K562 (cell line): ENCODE measurements at regions not wholly inside any gene's neighbourhood (a gene's known extent, or its start where the extent isn't known, plus 50 kb on each side); places are given as distances from the start of the nearest gene placed in this dataset.

Experiments used
- BCLAF1 ChIP-seq, 2 experiments: fragments of 450-650 bp in 1 of 2; IDR thresholded peaks; 2 replicates each; pipeline ENCODE4 v1.6.1; 2011 to 2017; ENCODE audit warnings: low read depth in 2 of 2, antibody characterized with exemption in 1 of 2, borderline replicate concordance in 1 of 2, low read length in 1 of 2, mild to moderate bottlenecking in 1 of 2, mixed read lengths in 1 of 2; ENCODE audit not compliant: control insufficient read depth in 1 of 2
- CEBPG ChIP-seq, 3 experiments: fragments of 200-800 bp in 1 of 3; sonication (Bioruptor generic) in 1 of 3; sonication (generic) in 1 of 3; formaldehyde crosslinking in 1 of 3; IDR thresholded peaks in 2 of 3; conservative IDR thresholded peaks in 1 of 3; 2 replicates each; pipeline versions ENCODE4 v1.6.1 to v1.8.0; 2016 to 2022; ENCODE audit warnings: missing compliant biosample characterization in 2 of 3, missing genetic modification characterization in 2 of 3, mild to moderate bottlenecking in 1 of 3, missing genetic modification reagents in 1 of 3
- CHD4 ChIP-seq: fragments of 200-600 bp; sonication (generic); IDR thresholded peaks from 3 replicates; pipeline ENCODE4 v1.6.1; 2012; ENCODE audit warnings: low read depth, mild to moderate bottlenecking, mixed read lengths, low read length, inconsistent platforms; ENCODE audit not compliant: insufficient read depth, insufficient replicate concordance, poor library complexity, severe bottlenecking
- CTCF ChIP-seq, 3 experiments: IDR thresholded peaks in 2 of 3; conservative IDR thresholded peaks in 1 of 3; 2 replicates each; pipeline ENCODE4 v1.5.1; 2011 to 2012; ENCODE audit warnings: low read length in 3 of 3, mild to moderate bottlenecking in 3 of 3, control low read depth in 2 of 3, improper control_type of control experiment in 1 of 3, inconsistent platforms in 1 of 3, low read depth in 1 of 3, mixed read lengths in 1 of 3, moderate library complexity in 1 of 3; ENCODE audit not compliant: insufficient read depth in 2 of 3
- JUN ChIP-seq, 2 experiments: sonication (generic) in 1 of 2; formaldehyde crosslinking in 1 of 2; IDR thresholded peaks; 2 replicates each; pipeline versions ENCODE4 v1.6.1 to v1.8.0; 2012 to 2022; ENCODE audit warnings: borderline replicate concordance in 2 of 2, mild to moderate bottlenecking in 2 of 2, improper control_type of control experiment in 1 of 2, low read depth in 1 of 2, low read length in 1 of 2, missing genetic modification reagents in 1 of 2
- MTA2 ChIP-seq: fragments of 450-650 bp; IDR thresholded peaks from 2 replicates; pipeline ENCODE4 v1.6.1; 2016; ENCODE audit warnings: low read depth
- ZFPM2 ChIP-seq: fragments of 250-450 bp; sonication (Bioruptor Pico); IDR thresholded peaks from 2 replicates; pipeline ENCODE4 v1.5.1; 2022; ENCODE audit warnings: mild to moderate bottlenecking
- ZNF253 ChIP-seq: fragments of 250-450 bp; sonication (Bioruptor Pico); conservative IDR thresholded peaks from 2 replicates; pipeline ENCODE4 v1.6.1; 2021; ENCODE audit warnings: mild to moderate bottlenecking
- ZNF277 ChIP-seq: fragments of 250-450 bp; sonication (Bioruptor Pico); IDR thresholded peaks from 2 replicates; pipeline ENCODE4 v1.8.0; 2022; ENCODE audit warnings: inconsistent platforms, mild to moderate bottlenecking, moderate library complexity, borderline replicate concordance

- TF ChIP-seq CHD4 (no peak), ZNF277 (CRISPR knock-in tag) (no peak), ZFPM2 (no peak), JUN (IDR thresholded peaks at IDR 0.05; ENCODE audit: borderline replicate concordance, low read depth, low read length) (no peak), JUN (CRISPR knock-in tag; IDR thresholded peaks at IDR 0.05; ENCODE audit: borderline replicate concordance) (no peak), CEBPG (CRISPR knock-in tag; IDR thresholded peaks at IDR 0.05) (no peak), CEBPG (tag; conservative IDR thresholded peaks at IDR 0.05 in 1 of 2, IDR thresholded peaks at IDR 0.05 in 1 of 2) (no peak), ZNF253 (CRISPR knock-in tag) (no peak), MTA2 (no peak), CTCF (IDR thresholded peaks at IDR 0.05 in 2 of 3, conservative IDR thresholded peaks at IDR 0.05 in 1 of 3; ENCODE audit: insufficient read depth in 2 of 3, low read depth in 1 of 3, low read length in 3 of 3) (no peak), BCLAF1 (IDR thresholded peaks at IDR 0.05; ENCODE audit: borderline replicate concordance in 1 of 2, control insufficient read depth in 1 of 2, low read depth in 2 of 2, low read length in 1 of 2) (no peak)
Measured at GRCh38 chr5:74507370-74508005, 133.0 kb downstream of the ENC1 start.
